ENCODE measurements at regions not wholly inside any gene's neighbourhood (a gene's known extent, or its start where the extent isn't known, plus 50 kb on each side); places are given as distances from the start of the nearest gene placed in this dataset.
"Not testable (repeated sequence)": the region's sequence is repeated elsewhere in the genome, so short reads cannot be mapped to it uniquely, and the experiment has no call there.

DNA sequence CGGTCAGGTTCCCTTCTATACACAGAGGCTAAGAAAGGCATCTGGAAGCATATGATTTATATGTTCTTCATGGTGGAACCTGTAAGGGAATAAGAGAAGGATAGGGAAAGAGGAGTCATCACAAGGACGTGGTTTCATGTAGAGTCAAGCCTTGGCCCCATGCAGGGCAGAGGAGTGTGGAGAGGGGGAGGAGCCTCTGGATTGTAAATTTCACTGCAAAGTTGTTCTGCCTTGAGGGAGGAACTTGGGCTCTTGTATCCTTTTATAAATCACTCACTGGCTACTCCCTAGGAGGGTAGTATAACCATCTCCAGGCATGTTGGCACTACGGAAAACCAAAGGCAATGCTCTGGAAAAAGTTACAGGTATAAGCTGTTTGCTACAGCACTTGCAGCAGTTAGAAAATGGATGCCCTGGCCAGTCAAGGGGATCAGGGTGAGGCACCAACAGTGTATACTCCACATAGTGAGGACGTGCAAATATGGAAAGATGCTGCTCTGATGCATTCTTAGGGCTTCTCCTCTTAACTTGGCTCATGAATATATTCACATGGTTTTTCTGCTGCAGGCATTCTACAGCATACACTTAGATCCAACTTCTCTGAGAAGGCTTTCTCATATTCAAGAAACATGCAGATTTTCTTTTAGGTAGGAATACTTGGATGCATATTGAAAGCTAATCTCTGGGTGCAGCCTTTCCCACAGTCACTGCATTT lies 60.3 kb upstream of the ZNF81 start:
- TF ChIP-seq, protein P1, sequence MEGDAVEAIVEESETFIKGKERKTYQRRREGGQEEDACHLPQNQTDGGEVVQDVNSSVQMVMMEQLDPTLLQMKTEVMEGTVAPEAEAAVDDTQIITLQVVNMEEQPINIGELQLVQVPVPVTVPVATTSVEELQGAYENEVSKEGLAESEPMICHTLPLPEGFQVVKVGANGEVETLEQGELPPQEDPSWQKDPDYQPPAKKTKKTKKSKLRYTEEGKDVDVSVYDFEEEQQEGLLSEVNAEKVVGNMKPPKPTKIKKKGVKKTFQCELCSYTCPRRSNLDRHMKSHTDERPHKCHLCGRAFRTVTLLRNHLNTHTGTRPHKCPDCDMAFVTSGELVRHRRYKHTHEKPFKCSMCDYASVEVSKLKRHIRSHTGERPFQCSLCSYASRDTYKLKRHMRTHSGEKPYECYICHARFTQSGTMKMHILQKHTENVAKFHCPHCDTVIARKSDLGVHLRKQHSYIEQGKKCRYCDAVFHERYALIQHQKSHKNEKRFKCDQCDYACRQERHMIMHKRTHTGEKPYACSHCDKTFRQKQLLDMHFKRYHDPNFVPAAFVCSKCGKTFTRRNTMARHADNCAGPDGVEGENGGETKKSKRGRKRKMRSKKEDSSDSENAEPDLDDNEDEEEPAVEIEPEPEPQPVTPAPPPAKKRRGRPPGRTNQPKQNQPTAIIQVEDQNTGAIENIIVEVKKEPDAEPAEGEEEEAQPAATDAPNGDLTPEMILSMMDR (conservative IDR thresholded peaks at IDR 0.05), result no peak

DNA sequence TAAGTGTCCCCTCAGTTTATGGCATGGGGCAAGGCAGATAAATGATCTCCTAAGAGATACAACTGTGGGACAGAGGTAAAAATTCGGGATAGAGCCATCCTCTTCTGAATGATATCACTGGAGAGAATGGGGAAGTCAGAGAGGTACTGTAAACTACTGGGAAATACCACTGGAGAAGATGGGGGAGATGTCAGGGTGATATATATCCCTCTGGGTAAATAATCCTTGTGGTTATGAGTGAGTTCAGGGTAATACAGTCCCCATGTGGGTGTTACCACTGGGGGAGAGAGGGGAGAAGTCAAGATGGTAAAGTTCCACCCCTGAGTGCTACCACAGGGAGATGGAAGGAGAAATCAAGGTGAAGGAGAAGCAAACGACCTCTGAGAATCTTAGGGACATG lies 63.9 kb upstream of the ZNF81 start:
- TF ChIP-seq, protein P1 (conservative IDR thresholded peaks at IDR 0.05), result no peak

More for the DNA sequence above, 60.3 kb upstream of the ZNF81 start:
- no peak overlapping the region for H3K27ac ChIP-seq

DNA sequence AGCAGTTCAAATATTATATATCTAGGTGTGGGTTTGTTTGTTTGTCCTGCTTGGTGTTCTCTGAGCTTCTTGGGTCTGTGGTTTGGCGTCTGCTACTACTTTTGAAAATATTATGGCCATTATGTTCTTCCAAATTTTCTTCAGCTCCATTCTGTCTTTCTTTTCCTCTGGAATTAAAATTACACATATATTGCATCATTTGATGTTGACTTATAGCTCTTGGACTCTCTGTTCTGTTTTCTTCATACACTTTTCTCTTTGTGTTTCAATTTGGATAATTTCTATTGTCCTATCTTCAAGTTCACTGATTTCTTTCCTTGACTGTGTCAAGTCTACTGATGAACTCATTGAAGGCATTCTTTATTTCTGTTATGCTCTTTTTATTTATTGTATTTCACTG lies 65.2 kb upstream of the ZNF81 start:
- TF ChIP-seq, protein P1 (conservative IDR thresholded peaks at IDR 0.05), result no peak
- no peak overlapping the region for H3K27ac ChIP-seq

More for the DNA sequence above, 63.9 kb upstream of the ZNF81 start:
- H3K27ac ChIP-seq, result no peak overlapping the region

DNA sequence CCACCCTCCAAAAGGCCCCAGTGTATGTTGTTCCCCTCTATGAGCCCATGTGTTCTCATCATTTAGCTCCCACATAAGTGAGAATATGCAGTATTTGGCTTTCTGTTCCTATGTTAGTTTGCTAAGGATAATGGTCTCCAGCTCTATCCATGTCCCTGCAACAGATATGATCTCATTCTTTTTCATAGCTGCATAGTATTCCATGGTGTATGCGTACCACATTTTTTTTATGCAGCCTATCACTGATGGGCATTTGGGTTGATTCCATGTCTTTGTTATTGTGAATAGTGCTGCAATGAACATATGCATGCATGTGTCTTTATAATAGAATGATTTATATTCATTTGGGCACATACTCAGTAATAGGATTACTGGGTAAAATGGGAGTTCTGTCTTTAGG lies 73.9 kb upstream of the ZNF81 start:
- not testable (repeated sequence) for H3K27ac ChIP-seq

DNA sequence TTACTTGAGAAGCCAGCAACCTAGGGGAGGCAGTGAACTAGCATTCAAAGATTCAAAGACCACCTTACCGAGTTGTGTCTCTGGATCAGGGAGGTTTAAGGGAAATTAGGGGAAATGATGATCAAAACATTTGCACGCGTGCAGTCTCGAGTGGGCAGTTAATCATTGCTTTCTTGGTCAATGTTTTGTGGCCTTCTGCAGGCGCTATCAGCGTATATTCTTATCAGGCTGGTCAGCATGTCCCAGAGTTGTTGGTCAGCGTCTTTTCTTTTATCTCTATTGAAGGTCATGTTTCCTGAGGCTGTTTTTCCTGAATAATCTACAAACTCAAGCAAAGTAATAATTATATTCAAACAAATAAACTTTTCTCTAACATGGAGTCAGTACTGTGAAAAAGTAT lies 84.0 kb upstream of the ZNF81 start:
- TF ChIP-seq, protein P1 (conservative IDR thresholded peaks at IDR 0.05), result no peak

DNA sequence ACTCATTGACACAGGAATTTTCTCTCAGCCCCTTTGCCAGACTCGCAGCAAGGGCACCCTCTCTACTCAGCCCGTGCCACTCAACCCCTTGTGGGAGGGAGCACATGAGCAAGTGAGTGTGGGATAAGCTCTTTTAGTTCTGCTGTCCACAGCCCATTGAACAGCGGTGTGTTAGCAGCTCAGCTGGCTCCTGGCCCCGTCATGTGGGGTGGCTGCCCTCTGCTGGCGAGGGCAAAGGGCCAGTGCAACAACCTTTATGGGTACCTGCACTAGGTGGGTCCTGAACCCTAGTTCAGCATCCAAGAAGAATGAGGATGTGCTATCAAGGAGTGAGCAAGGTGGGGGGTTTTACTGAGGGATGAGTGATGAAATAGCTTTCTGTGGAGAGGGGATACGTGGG lies 85.0 kb upstream of the ZNF81 start:
- TF ChIP-seq, protein P1 (conservative IDR thresholded peaks at IDR 0.05), result peak; percentile 50
- no peak overlapping the region for H3K27ac ChIP-seq

More for the DNA sequence above, 84.0 kb upstream of the ZNF81 start:
- H3K27ac ChIP-seq, result no peak overlapping the region

DNA sequence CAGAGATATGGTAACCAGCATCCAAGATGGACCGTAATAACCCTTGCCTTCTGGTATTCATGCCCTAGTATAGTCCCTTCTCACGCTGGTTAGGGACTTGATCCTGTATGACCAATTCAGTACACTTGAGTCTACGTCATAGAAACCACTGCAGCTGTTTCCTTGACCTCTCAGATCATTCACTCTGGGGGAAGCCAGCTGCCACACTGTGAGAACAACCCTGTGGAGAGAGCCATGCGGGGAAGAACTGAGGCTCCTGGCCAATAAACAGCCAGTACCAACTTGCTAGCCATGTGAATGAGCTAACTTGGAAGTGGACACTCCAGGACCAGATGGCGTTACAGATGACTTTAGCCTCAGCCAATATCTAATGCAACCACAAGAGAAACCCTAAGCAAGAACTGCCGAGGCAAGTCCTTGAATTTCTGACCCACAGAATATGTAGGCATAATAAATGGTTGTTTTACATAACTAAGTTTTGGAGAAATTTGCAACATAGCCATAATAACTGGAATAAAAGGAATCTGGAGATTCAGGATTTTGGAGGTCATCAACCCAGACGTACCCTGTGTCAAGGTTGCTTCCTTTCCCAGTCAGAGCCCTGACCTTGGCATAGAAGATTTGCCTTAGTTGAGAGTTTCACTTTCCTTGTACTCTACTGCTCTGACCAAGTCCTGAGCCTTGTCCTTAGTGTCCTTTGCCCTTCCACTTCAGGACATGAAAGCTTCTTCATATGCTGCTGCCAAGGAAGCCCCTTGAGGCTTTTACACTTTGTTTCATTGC lies 87.3 kb upstream of the ZNF81 start:
- H3K27ac ChIP-seq, result no peak overlapping the region
- TF ChIP-seq, protein P1 (conservative IDR thresholded peaks at IDR 0.05), result no peak

DNA sequence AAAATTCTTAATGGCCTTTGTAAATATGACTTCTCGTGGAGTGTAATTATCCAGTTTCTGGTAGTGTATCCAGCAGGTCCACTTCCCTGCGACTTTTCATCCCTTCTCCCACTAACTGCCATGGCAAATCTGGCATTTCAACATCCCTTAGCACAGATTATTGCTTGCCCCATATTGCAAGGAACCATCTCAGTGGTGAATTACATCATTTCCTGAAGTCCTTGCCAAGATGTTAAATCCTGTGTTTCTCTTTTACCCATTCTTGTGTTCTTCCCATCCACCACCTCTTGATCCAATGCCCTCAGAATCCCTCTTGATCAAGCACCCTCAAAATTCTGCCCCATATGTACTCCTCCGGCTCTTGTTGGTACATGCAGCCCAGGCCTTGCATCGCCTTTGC lies 88.1 kb upstream of the ZNF81 start:
- TF ChIP-seq, protein P1 (conservative IDR thresholded peaks at IDR 0.05), result no peak
- H3K27ac ChIP-seq, result no peak overlapping the region

Data from VCaP (cell line).